ENCODE measurements at regions not wholly inside any gene's neighbourhood (a gene's known extent, or its start where the extent isn't known, plus 50 kb on each side); places are given as distances from the start of the nearest gene placed in this dataset.
"Not testable (repeated sequence)": the region's sequence is repeated elsewhere in the genome, so short reads cannot be mapped to it uniquely, and the experiment has no call there.

- H3F3A ChIP-seq (ENCODE audit: insufficient read depth, low read depth); POLR2A ChIA-PET (ENCODE audit: unreplicated experiment); H3K4me2 ChIP-seq; H3K4me1 ChIP-seq (replicated peaks; ENCODE audit: insufficient read depth); H2AFZ ChIP-seq; H3K79me2 ChIP-seq (ENCODE audit: low read depth); H3K36me3 ChIP-seq (ENCODE audit: low read depth); intact Hi-C loops (cut with micrococcal nuclease; ENCODE audit: unreplicated experiment); H3K27ac ChIP-seq; H3K9me2 ChIP-seq (ENCODE audit: insufficient read depth); H4K20me1 ChIP-seq (ENCODE audit: insufficient read depth); H3K4me3 ChIP-seq; H3K9me3 ChIP-seq (ENCODE audit: insufficient read depth, low read depth); CTCF ChIA-PET; BruUV-seq (replicated peaks); H3K27me3 ChIP-seq (ENCODE audit: insufficient read depth, low read depth): not testable (repeated sequence)
- peak in 1 of 2 experiments; percentile 40 for DNase-seq
Measured at GRCh38 chr4:9000505-9001001, 128.9 kb upstream of the HMX1 start.

GRCh38 chr4:8992981-8993380 is 121.3 kb upstream of the HMX1 start:
- DNase-seq; H3K27ac ChIP-seq; H4K20me1 ChIP-seq (ENCODE audit: insufficient read depth); H3K9me3 ChIP-seq (ENCODE audit: insufficient read depth, low read depth); H3K4me3 ChIP-seq; H3K79me2 ChIP-seq (ENCODE audit: low read depth); H2AFZ ChIP-seq; BruUV-seq (replicated peaks); POLR2A ChIA-PET (ENCODE audit: unreplicated experiment); H3K9me2 ChIP-seq (ENCODE audit: insufficient read depth); intact Hi-C loops (cut with micrococcal nuclease; ENCODE audit: unreplicated experiment); CTCF ChIA-PET; H3K4me1 ChIP-seq (replicated peaks; ENCODE audit: insufficient read depth); H3K4me2 ChIP-seq; H3F3A ChIP-seq (ENCODE audit: insufficient read depth, low read depth); H3K36me3 ChIP-seq (ENCODE audit: low read depth): not testable (repeated sequence)
- H3K27me3 ChIP-seq (ENCODE audit: insufficient read depth, low read depth), result peaks cover 11% of the 10 kb centered on the region; the same call in 1 of the 2 replicates

- H3K36me3 ChIP-seq (ENCODE audit: low read depth); H3K79me2 ChIP-seq (ENCODE audit: low read depth); H3K9me2 ChIP-seq (ENCODE audit: insufficient read depth); BruUV-seq (replicated peaks); H3K27ac ChIP-seq; POLR2A ChIA-PET (ENCODE audit: unreplicated experiment); H3K9me3 ChIP-seq (ENCODE audit: insufficient read depth, low read depth); H3F3A ChIP-seq (ENCODE audit: insufficient read depth, low read depth); H3K4me3 ChIP-seq; CTCF ChIA-PET; H3K4me1 ChIP-seq (replicated peaks; ENCODE audit: insufficient read depth); H4K20me1 ChIP-seq (ENCODE audit: insufficient read depth); H2AFZ ChIP-seq; H3K4me2 ChIP-seq; intact Hi-C loops (cut with micrococcal nuclease; ENCODE audit: unreplicated experiment); DNase-seq: not testable (repeated sequence)
- H3K27me3 ChIP-seq (ENCODE audit: insufficient read depth, low read depth), result peaks cover 15% of the 10 kb centered on the region
Measured at GRCh38 chr4:8991449-8991848, 119.8 kb upstream of the HMX1 start.

GRCh38 chr4:8990341-8990740 is 118.7 kb upstream of the HMX1 start:
- CTCF ChIA-PET; H3F3A ChIP-seq (ENCODE audit: insufficient read depth, low read depth); H3K36me3 ChIP-seq (ENCODE audit: low read depth); H3K79me2 ChIP-seq (ENCODE audit: low read depth); H4K20me1 ChIP-seq (ENCODE audit: insufficient read depth); H3K27ac ChIP-seq; DNase-seq; intact Hi-C loops (cut with micrococcal nuclease; ENCODE audit: unreplicated experiment); H3K4me1 ChIP-seq (replicated peaks; ENCODE audit: insufficient read depth); BruUV-seq (replicated peaks); H2AFZ ChIP-seq; H3K9me2 ChIP-seq (ENCODE audit: insufficient read depth); POLR2A ChIA-PET (ENCODE audit: unreplicated experiment); H3K4me3 ChIP-seq; H3K9me3 ChIP-seq (ENCODE audit: insufficient read depth, low read depth); H3K4me2 ChIP-seq: not testable (repeated sequence)
- peaks cover 22% of the 10 kb centered on the region for H3K27me3 ChIP-seq (ENCODE audit: insufficient read depth, low read depth)

GRCh38 chr4:8985786-8986185 is 114.1 kb upstream of the HMX1 start:
- intact Hi-C loops (cut with micrococcal nuclease; ENCODE audit: unreplicated experiment), result not testable (repeated sequence)

GRCh38 chr4:8984641-8985040 is 113.0 kb upstream of the HMX1 start:
- H3K4me1 ChIP-seq (replicated peaks; ENCODE audit: insufficient read depth); H3K27ac ChIP-seq; H3K9me2 ChIP-seq (ENCODE audit: insufficient read depth); H3K79me2 ChIP-seq (ENCODE audit: low read depth); H2AFZ ChIP-seq; H3K4me2 ChIP-seq; intact Hi-C loops (cut with micrococcal nuclease; ENCODE audit: unreplicated experiment); H3F3A ChIP-seq (ENCODE audit: insufficient read depth, low read depth); H3K36me3 ChIP-seq (ENCODE audit: low read depth); CTCF ChIA-PET; H4K20me1 ChIP-seq (ENCODE audit: insufficient read depth); H3K9me3 ChIP-seq (ENCODE audit: insufficient read depth, low read depth); BruUV-seq (replicated peaks); DNase-seq; POLR2A ChIA-PET (ENCODE audit: unreplicated experiment); H3K4me3 ChIP-seq: not testable (repeated sequence)
- peaks cover 69% of the 10 kb centered on the region for H3K27me3 ChIP-seq (ENCODE audit: insufficient read depth, low read depth)

More at GRCh38 chr4:8985786-8986185, 114.1 kb upstream of the HMX1 start:
- POLR2A ChIA-PET (ENCODE audit: unreplicated experiment); H3K27ac ChIP-seq; H4K20me1 ChIP-seq (ENCODE audit: insufficient read depth); H3K79me2 ChIP-seq (ENCODE audit: low read depth); BruUV-seq (replicated peaks); H3K36me3 ChIP-seq (ENCODE audit: low read depth); H3K4me2 ChIP-seq; H3K4me3 ChIP-seq; H3K4me1 ChIP-seq (replicated peaks; ENCODE audit: insufficient read depth); H3K9me3 ChIP-seq (ENCODE audit: insufficient read depth, low read depth); H3K9me2 ChIP-seq (ENCODE audit: insufficient read depth); CTCF ChIA-PET; H3F3A ChIP-seq (ENCODE audit: insufficient read depth, low read depth); H2AFZ ChIP-seq; DNase-seq: not testable (repeated sequence)
- H3K27me3 ChIP-seq (ENCODE audit: insufficient read depth, low read depth), result peaks cover 63% of the 10 kb centered on the region

GRCh38 chr4:8983921-8984320 is 112.3 kb upstream of the HMX1 start:
- H3F3A ChIP-seq (ENCODE audit: insufficient read depth, low read depth); H3K9me2 ChIP-seq (ENCODE audit: insufficient read depth); H3K36me3 ChIP-seq (ENCODE audit: low read depth); CTCF ChIA-PET; H3K4me1 ChIP-seq (replicated peaks; ENCODE audit: insufficient read depth); H4K20me1 ChIP-seq (ENCODE audit: insufficient read depth); BruUV-seq (replicated peaks); DNase-seq; POLR2A ChIA-PET (ENCODE audit: unreplicated experiment); H3K4me3 ChIP-seq; H3K27ac ChIP-seq; H3K9me3 ChIP-seq (ENCODE audit: insufficient read depth, low read depth); intact Hi-C loops (cut with micrococcal nuclease; ENCODE audit: unreplicated experiment); H3K79me2 ChIP-seq (ENCODE audit: low read depth); H3K4me2 ChIP-seq; H2AFZ ChIP-seq: not testable (repeated sequence)
- H3K27me3 ChIP-seq (ENCODE audit: insufficient read depth, low read depth), result peaks cover 69% of the 10 kb centered on the region
